ENCODE measurements at regions not wholly inside any gene's neighbourhood (a gene's known extent, or its start where the extent isn't known, plus 50 kb on each side); places are given as distances from the start of the nearest gene placed in this dataset.

- 66 to 75% methylated on average over 3 of the region's 3 CpGs for WGBS, 2 donors
Observed at GRCh38 chr6:11853678-11854407, 75.2 kb upstream of the ADTRP start.

GRCh38 chr6:11852061-11852651 is 73.6 kb upstream of the ADTRP start:
- DNase-seq = no peak
- Histone ChIP-seq H3K9me3 (no peaks in the 10 kb centered on the region), H3K4me1 (peaks cover 0 to 23% (median 5%) of the 10 kb centered on the region in 9 donors), H3K36me3 (no peaks in the 10 kb centered on the region), H3K27me3 (no peaks in the 10 kb centered on the region), H3K4me3 (no peak overlapping the region), H3K27ac (no peak overlapping the region)
- 73 to 78% methylated on average over 11 of the region's 11 CpGs for WGBS, 2 donors
- intact Hi-C loops (cut with DNase I) = no loop called here
- no peak for TF ChIP-seq CTCF (IDR thresholded peaks at IDR 0.05)
- no peak for ATAC-seq

More at GRCh38 chr6:11853678-11854407, 75.2 kb upstream of the ADTRP start:
- Histone ChIP-seq H3K36me3 (no peaks in the 10 kb centered on the region), H3K27me3 (no peaks in the 10 kb centered on the region), H3K4me1 (peaks cover 0 to 23% (median 5%) of the 10 kb centered on the region in 9 donors), H3K9me3 (no peaks in the 10 kb centered on the region), H3K27ac (no peak overlapping the region), H3K4me3 (no peak overlapping the region)
- ATAC-seq (no peak), DNase-seq (no peak)
- TF ChIP-seq CTCF (IDR thresholded peaks at IDR 0.05) = no peak
- intact Hi-C loops (cut with DNase I) = no loop called here

GRCh38 chr6:11851387-11851786 is 72.8 kb upstream of the ADTRP start:
- Histone ChIP-seq H3K27ac (no peak overlapping the region), H3K27me3 (no peaks in the 10 kb centered on the region), H3K9me3 (no peaks in the 10 kb centered on the region), H3K4me3 (no peak overlapping the region), H3K36me3 (no peaks in the 10 kb centered on the region), H3K4me1 (peaks cover 0 to 23% (median 5%) of the 10 kb centered on the region in 9 donors)
- WGBS, 2 donors = 87 to 97% methylated on average over 4 of the region's 4 CpGs
- ATAC-seq (no peak), DNase-seq (no peak)
- intact Hi-C loops (cut with DNase I) = no loop called here
- TF ChIP-seq CTCF (IDR thresholded peaks at IDR 0.05) = no peak

GRCh38 chr6:11848852-11849731 is 70.5 kb upstream of the ADTRP start:
- 70 to 80% methylated on average over 2 of the region's 2 CpGs for WGBS, 2 donors

More at GRCh38 chr6:11848852-11849731, 70.5 kb upstream of the ADTRP start:
- H3K9me3 ChIP-seq = no peaks in the 10 kb centered on the region
- H3K4me3 ChIP-seq = no peak overlapping the region
- H3K36me3 ChIP-seq = no peaks in the 10 kb centered on the region
- no peak overlapping the region for H3K27ac ChIP-seq
- DNase-seq = no peak
- ATAC-seq = no peak
- no peaks in the 10 kb centered on the region for H3K27me3 ChIP-seq
- H3K4me1 ChIP-seq = peaks cover 0 to 17% (median 0%) of the 10 kb centered on the region in 9 donors
- intact Hi-C loops (cut with DNase I) = no loop called here
- TF ChIP-seq CTCF (IDR thresholded peaks at IDR 0.05) = no peak

Data from heart right ventricle (tissue), 16 donors.